ENCODE measurements at regions not wholly inside any gene's neighbourhood (a gene's known extent, or its start where the extent isn't known, plus 50 kb on each side); places are given as distances from the start of the nearest gene placed in this dataset.
A peak's percentile ranks its signal among the peaks of the same experiment; 100 is the strongest.

DNA sequence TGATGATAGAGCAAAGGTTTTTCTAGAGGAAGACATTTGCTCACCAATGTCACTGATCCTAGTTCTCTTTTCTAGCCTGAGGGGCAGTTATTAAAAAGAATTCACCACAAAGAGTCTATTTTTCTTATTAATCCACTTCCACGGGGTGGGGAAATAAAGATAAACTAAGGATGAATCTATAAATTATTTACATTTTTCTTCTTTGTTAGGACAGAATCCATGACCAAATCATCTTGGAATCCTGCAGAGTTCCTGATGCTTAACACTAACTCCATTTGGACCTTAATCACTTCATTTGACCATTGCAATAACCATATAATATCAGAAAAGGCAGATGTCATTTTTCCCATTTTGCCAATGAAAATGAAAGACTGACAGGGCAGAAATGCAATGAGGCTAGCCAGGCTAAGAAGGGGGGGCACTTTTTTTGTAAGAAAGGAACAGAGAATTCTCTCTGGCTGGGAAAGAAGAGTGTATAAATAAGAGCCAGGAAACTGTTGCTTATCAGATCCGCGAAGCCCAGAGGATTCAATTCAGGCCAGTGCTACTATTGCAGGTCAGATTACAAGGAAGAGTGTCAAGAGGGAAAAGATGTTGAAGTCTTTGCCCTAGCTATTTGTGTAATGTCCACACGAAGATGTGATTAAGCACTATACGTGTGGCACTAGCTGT, 433.2 kb downstream of the TNS3 start:
- no peak overlapping the region for H3K9ac ChIP-seq (ENCODE audit: low read length in 3 of 3)
- H3K27ac ChIP-seq (ENCODE audit: low read depth in 2 of 2, low read length in 2 of 2) = no peak overlapping the region
- intact Hi-C loops (cut with DNase I) = no loop called here
- FAIRE-seq (no peak), DNase-seq (no peak)
- no peak overlapping the region for H3K4me3 ChIP-seq (ENCODE audit: low read length in 3 of 3)
- no peaks in the 10 kb centered on the region for H3K9me3 ChIP-seq (ENCODE audit: control insufficient read depth in 2 of 3, insufficient read depth in 1 of 3, low read length in 3 of 3)
- no peak for TF ChIP-seq CTCF (IDR thresholded peaks at IDR 0.05; ENCODE audit: borderline replicate concordance, extremely low read depth, insufficient read depth)
- peaks cover 0 to 16% (median 13%) of the 10 kb centered on the region in 3 donors for H3K4me1 ChIP-seq (ENCODE audit: control insufficient read depth in 2 of 3, insufficient read depth in 2 of 3, low read depth in 1 of 3, low read length in 3 of 3)
- H3K27me3 ChIP-seq (ENCODE audit: control insufficient read depth, insufficient read depth, low read length) = no peaks in the 10 kb centered on the region
- no peaks in the 10 kb centered on the region for H3K36me3 ChIP-seq (ENCODE audit: control insufficient read depth in 2 of 3, insufficient read depth in 3 of 3, low read length in 3 of 3)

DNA sequence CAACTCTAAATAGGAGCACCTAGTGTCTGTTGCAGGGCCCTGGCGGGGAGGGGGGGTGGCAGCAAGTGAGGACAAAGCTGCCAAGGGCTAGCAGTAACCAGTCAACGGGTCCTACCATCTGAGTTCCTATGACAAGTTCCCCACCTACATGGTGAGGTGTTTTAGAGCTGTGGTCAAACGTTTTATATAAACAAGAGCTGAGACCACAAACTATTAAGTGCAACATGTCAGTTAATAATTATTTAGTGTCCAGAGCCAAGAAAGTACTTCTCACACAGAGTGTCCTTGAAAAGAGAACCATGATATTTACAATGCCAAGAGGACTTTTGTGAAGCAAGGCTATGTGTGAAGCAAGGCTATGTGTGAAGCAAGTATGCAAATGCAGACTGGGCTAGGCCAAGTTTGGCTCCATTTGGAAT, 434.7 kb downstream of the TNS3 start:
- intact Hi-C loops (cut with DNase I) = no loop called here
- no peaks in the 10 kb centered on the region for H3K9me3 ChIP-seq (ENCODE audit: control insufficient read depth in 2 of 3, insufficient read depth in 1 of 3, low read length in 3 of 3)
- peaks cover 0 to 13% (median 13%) of the 10 kb centered on the region in 3 donors for H3K4me1 ChIP-seq (ENCODE audit: control insufficient read depth in 2 of 3, insufficient read depth in 2 of 3, low read depth in 1 of 3, low read length in 3 of 3)
- TF ChIP-seq CTCF (IDR thresholded peaks at IDR 0.05; ENCODE audit: borderline replicate concordance, extremely low read depth, insufficient read depth) = no peak
- DNase-seq (peak in 2 of 5 donors; percentile 13 to 80), FAIRE-seq (peak; percentile 25)
- no peaks in the 10 kb centered on the region for H3K36me3 ChIP-seq (ENCODE audit: control insufficient read depth in 2 of 3, insufficient read depth in 3 of 3, low read length in 3 of 3)
- H3K9ac ChIP-seq (ENCODE audit: low read length in 3 of 3) = no peak overlapping the region
- H3K27me3 ChIP-seq (ENCODE audit: control insufficient read depth, insufficient read depth, low read length) = no peaks in the 10 kb centered on the region
- no peak overlapping the region for H3K4me3 ChIP-seq (ENCODE audit: low read length in 3 of 3)
- peak overlapping the region; percentile 26 to 43 for H3K27ac ChIP-seq (ENCODE audit: low read depth in 2 of 2, low read length in 2 of 2)

- Histone ChIP-seq H3K27ac (ENCODE audit: low read depth in 2 of 2, low read length in 2 of 2) (peak overlapping the region in 1 of 2 donors; percentile 26), H3K9me3 (ENCODE audit: control insufficient read depth in 2 of 3, insufficient read depth in 1 of 3, low read length in 3 of 3) (no peaks in the 10 kb centered on the region), H3K36me3 (ENCODE audit: control insufficient read depth in 2 of 3, insufficient read depth in 3 of 3, low read length in 3 of 3) (no peaks in the 10 kb centered on the region), H3K27me3 (ENCODE audit: control insufficient read depth, insufficient read depth, low read length) (no peaks in the 10 kb centered on the region), H3K9ac (ENCODE audit: low read length in 3 of 3) (no peak overlapping the region), H3K4me3 (ENCODE audit: low read length in 3 of 3) (no peak overlapping the region), H3K4me1 (ENCODE audit: control insufficient read depth in 2 of 3, insufficient read depth in 2 of 3, low read depth in 1 of 3, low read length in 3 of 3) (peaks cover 0 to 13% (median 13%) of the 10 kb centered on the region in 3 donors)
- FAIRE-seq (no peak), DNase-seq (no peak)
- TF ChIP-seq CTCF (IDR thresholded peaks at IDR 0.05; ENCODE audit: borderline replicate concordance, extremely low read depth, insufficient read depth) = no peak
- intact Hi-C loops (cut with DNase I) = no loop called here
These were observed 435.9 kb downstream of the TNS3 start for GRCh38 chr7:47145982-47146381.
